ENCODE measurements at regions not wholly inside any gene's neighbourhood (a gene's known extent, or its start where the extent isn't known, plus 50 kb on each side); places are given as distances from the start of the nearest gene placed in this dataset.

DNA sequence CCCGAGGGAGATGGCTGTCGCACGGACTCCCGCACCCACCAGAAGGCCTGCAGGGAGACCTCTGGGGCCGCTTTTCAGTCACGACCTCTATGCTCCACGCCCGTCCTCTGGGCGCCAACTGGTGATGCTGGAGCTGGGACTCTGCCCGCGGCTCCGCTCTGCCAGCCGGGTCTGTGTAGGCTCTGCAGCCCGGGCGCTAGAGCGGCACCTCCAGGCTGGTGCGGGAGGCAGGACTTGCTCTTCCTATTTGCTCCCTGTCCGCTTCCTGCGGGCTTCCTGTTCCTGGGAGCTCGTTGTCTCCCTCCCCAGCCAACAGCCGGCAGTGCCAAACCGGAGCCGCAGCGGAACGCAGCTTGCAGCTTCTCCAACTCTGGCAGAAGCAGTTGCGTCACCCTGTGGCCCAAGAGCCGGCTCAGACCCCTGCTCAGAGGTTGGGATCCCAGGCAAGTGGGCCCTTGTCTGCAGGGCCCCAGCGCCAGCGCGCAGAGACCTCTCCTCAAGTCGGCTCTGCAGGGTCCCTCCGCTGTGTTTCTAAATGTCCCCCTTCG lies 285.9 kb downstream of the XXYLT1 start:
- peak; percentile 61 for TF ChIP-seq CTCF (conservative IDR thresholded peaks at IDR 0.05)

More for the DNA sequence above, 285.9 kb downstream of the XXYLT1 start:
- Histone ChIP-seq H4K8ac (replicated peaks; ENCODE audit: insufficient read length, low read depth, low read length) (no peak overlapping the region), H2BK5ac (ENCODE audit: insufficient read length, low read length) (no peak overlapping the region), H3K9me3 (ENCODE audit: control insufficient read depth, low read depth, low read length) (no peaks in the 10 kb centered on the region), H2BK120ac (ENCODE audit: low read depth, low read length, poor library complexity, severe bottlenecking) (no peak overlapping the region), H2AFZ (ENCODE audit: low read length) (no peak overlapping the region), H3K56ac (ENCODE audit: insufficient read length, low read depth, low read length) (no peak overlapping the region), H3K27me3 (ENCODE audit: insufficient read depth, low read length) (no peaks in the 10 kb centered on the region; the same call in 1 of the 2 replicates), H2BK12ac (ENCODE audit: insufficient read length, low read depth, low read length) (no peak overlapping the region), H3K79me1 (ENCODE audit: insufficient read depth, low read depth, low read length, poor library complexity, severe bottlenecking) (no peaks in the 10 kb centered on the region), H3K79me2 (ENCODE audit: insufficient read depth, low read length) (no peaks in the 10 kb centered on the region), H4K91ac (ENCODE audit: insufficient read length, low read depth, low read length) (no peak overlapping the region), H3K18ac (ENCODE audit: insufficient read length, low read depth, low read length) (no peak overlapping the region), H3K23ac (ENCODE audit: insufficient read length, low read depth, low read length) (no peak overlapping the region), H3K4me1 (ENCODE audit: insufficient read depth, low read length) (no peaks in the 10 kb centered on the region), H3K9ac (ENCODE audit: extremely low read depth, insufficient read length, low read length) (no peak overlapping the region), H2BK15ac (ENCODE audit: low read depth, low read length) (0 out of 2 replicates have a peak overlapping the region, but pooled peaks have one; percentile 12), H3K14ac (ENCODE audit: insufficient read depth, low read length) (peak overlapping the region; percentile 33; the same call in 1 of the 2 replicates), H3K4me2 (ENCODE audit: insufficient read depth, insufficient read length, low read length) (peak overlapping the region; percentile 37), H3K4ac (ENCODE audit: low read depth, low read length) (no peak overlapping the region), H3T11ph (ENCODE audit: low read length) (no peak overlapping the region), H2AK5ac (ENCODE audit: insufficient read length, low read length) (no peak overlapping the region), H2BK20ac (ENCODE audit: low read depth, low read length, poor library complexity, severe bottlenecking) (no peak overlapping the region), H3K23me2 (ENCODE audit: insufficient read length, low read depth, low read length, poor library complexity, severe bottlenecking) (no peaks in the 10 kb centered on the region), H3K27ac (ENCODE audit: insufficient read length, low read depth, low read length) (no peak overlapping the region), H4K5ac (ENCODE audit: insufficient read length, low read depth, low read length) (no peak overlapping the region), H4K20me1 (ENCODE audit: control insufficient read depth, insufficient read depth, insufficient read length) (no peaks in the 10 kb centered on the region)
- H3K4me1 Mint-ChIP-seq, result peaks cover 5 to 11% of the 10 kb centered on the region in 2 experiments
- peaks cover 7 to 8% of the 10 kb centered on the region in 2 experiments; a peak in 3 of 5 replicates for H3K9me3 Mint-ChIP-seq
- H3K36me3 Mint-ChIP-seq (ENCODE audit: insufficient read depth in 1 of 3, low read depth in 3 of 3), result peaks cover 0 to 2% (median 0%) of the 10 kb centered on the region in 3 experiments; a peak in 2 of 7 replicates
- H3K4me3 Mint-ChIP-seq, result no peak overlapping the region
- no CpG with 5 or more reads among the region's 33 CpGs for WGBS (ENCODE audit: extremely low coverage, insufficient read length, low lambda C conversion rate)
- H3K27me3 Mint-ChIP-seq (ENCODE audit: low read depth), result peaks cover 29% of the 10 kb centered on the region
- 0 out of 7 replicates have a peak overlapping the region, but pooled peaks of 1 of the 3 experiments have one; percentile 64 for H3K27ac Mint-ChIP-seq
- DNase-seq, result peak; percentile 94
